Fibroblast of lung (primary cell): ENCODE measurements at regions not wholly inside any gene's neighbourhood (a gene's known extent, or its start where the extent isn't known, plus 50 kb on each side); places are given as distances from the start of the nearest gene placed in this dataset.
A peak's percentile ranks its signal among the peaks of the same experiment; 100 is the strongest.

Source experiments
- DNase-seq, 2 donors: peaks; one replicate each; pipeline versions ENCODE4 v3.0.0 to v3.0.0-alpha.2; 2010; ENCODE audit warnings: low read depth in 2 of 2
- H2AFZ ChIP-seq: 2 replicates; pipeline ENCODE4 v1.5.1; 2012; ENCODE audit warnings: low read length, control low read depth, inconsistent platforms
- H3K27ac ChIP-seq: 2 replicates; pipeline ENCODE4 v1.5.1; 2011; ENCODE audit warnings: low read length, control low read depth; ENCODE audit not compliant: insufficient read depth
- H3K27me3 ChIP-seq: 2 replicates; pipeline ENCODE4 v1.5.1; 2011; ENCODE audit warnings: mild to moderate bottlenecking, low read length; ENCODE audit not compliant: control insufficient read depth, insufficient read depth
- H3K36me3 ChIP-seq: 2 replicates; pipeline ENCODE4 v1.5.1; 2011; ENCODE audit warnings: low read length; ENCODE audit not compliant: control insufficient read depth, insufficient read depth
- H3K4me1 ChIP-seq: 2 replicates; pipeline ENCODE4 v1.5.1; 2011; ENCODE audit warnings: low read length; ENCODE audit not compliant: control insufficient read depth, insufficient read depth; ENCODE audit errors: extremely low read depth
- H3K4me2 ChIP-seq: 2 replicates; pipeline ENCODE4 v1.5.1; 2011; ENCODE audit warnings: low read length, control low read depth; ENCODE audit not compliant: insufficient read depth; ENCODE audit errors: extremely low read depth
- H3K4me3 ChIP-seq, 4 experiments: fragments of 200-600 bp in 1 of 4; sonication (generic) in 1 of 4; replicated peaks in 1 of 4; 2 replicates each; pipeline ENCODE4 v1.5.1; 2011 to 2016; ENCODE audit warnings: low read length in 4 of 4, low read depth in 3 of 4, mild to moderate bottlenecking in 3 of 4, control low read depth in 2 of 4, inconsistent platforms in 1 of 4, mixed read lengths in 1 of 4; ENCODE audit not compliant: insufficient read depth in 1 of 4; ENCODE audit errors: control extremely low read depth in 1 of 4
- H3K79me2 ChIP-seq: 2 replicates; pipeline ENCODE4 v1.5.1; 2012; ENCODE audit warnings: mild to moderate bottlenecking, low read length, inconsistent platforms; ENCODE audit not compliant: control insufficient read depth, insufficient read depth
- H3K9ac ChIP-seq: 2 replicates; pipeline ENCODE4 v1.5.1; 2011; ENCODE audit warnings: mild to moderate bottlenecking, low read length, control low read depth; ENCODE audit not compliant: insufficient read depth
- H3K9me3 ChIP-seq: 2 replicates; pipeline ENCODE4 v1.5.1; 2012; ENCODE audit warnings: low read depth, low read length; ENCODE audit not compliant: control insufficient read depth, insufficient read depth
- H4K20me1 ChIP-seq: 2 replicates; pipeline ENCODE4 v1.5.1; 2011; ENCODE audit warnings: low read length; ENCODE audit not compliant: control insufficient read depth, insufficient read depth; ENCODE audit errors: extremely low read depth
- EZH2 ChIP-seq: IDR thresholded peaks from 2 replicates; pipeline ENCODE4 v1.5.1; 2012; ENCODE audit warnings: low read length, control low read depth, mild to moderate bottlenecking; ENCODE audit errors: missing control alignments
- TF ChIP-seq, protein P1 (sequence below), 2 donors: IDR thresholded peaks in 1 of 2; conservative IDR thresholded peaks in 1 of 2; 1 replicate in 1 of 2; 2 replicates in 1 of 2; pipeline ENCODE4 v1.5.1; 2011 to 2012; ENCODE audit warnings: low read length in 2 of 2, control low read depth in 1 of 2, inconsistent platforms in 1 of 2, low read depth in 1 of 2, mild to moderate bottlenecking in 1 of 2

DNA sequence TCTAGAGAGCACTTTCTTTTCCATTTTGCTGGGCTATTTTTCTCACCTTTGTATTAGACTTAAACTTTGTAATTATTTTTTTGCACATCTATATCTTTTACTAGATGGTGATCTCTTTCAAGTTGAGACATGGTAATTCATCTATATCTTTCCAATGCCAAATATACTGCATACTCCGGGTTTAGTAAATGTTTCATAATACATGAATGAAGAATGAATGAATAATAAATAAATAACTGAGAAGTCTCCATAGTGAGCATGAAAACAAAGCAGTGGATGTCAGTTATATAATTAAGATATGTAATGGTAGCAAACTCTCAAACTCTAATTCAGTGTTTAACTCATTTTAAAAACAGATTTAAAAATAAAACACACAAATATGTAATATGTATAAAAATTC lies 342.5 kb upstream of the KITLG start:
- Histone ChIP-seq H3K79me2 (no peaks in the 10 kb centered on the region), H3K27ac (no peak overlapping the region), H3K36me3 (no peaks in the 10 kb centered on the region), H4K20me1 (no peaks in the 10 kb centered on the region), H3K4me3 (no peak overlapping the region), H3K4me2 (no peak overlapping the region), H3K4me1 (peaks cover 17% of the 10 kb centered on the region), H3K27me3 (no peaks in the 10 kb centered on the region), H3K9ac (no peak overlapping the region), H2AFZ (no peak overlapping the region), H3K9me3 (no peaks in the 10 kb centered on the region)
- TF ChIP-seq, protein P1, sequence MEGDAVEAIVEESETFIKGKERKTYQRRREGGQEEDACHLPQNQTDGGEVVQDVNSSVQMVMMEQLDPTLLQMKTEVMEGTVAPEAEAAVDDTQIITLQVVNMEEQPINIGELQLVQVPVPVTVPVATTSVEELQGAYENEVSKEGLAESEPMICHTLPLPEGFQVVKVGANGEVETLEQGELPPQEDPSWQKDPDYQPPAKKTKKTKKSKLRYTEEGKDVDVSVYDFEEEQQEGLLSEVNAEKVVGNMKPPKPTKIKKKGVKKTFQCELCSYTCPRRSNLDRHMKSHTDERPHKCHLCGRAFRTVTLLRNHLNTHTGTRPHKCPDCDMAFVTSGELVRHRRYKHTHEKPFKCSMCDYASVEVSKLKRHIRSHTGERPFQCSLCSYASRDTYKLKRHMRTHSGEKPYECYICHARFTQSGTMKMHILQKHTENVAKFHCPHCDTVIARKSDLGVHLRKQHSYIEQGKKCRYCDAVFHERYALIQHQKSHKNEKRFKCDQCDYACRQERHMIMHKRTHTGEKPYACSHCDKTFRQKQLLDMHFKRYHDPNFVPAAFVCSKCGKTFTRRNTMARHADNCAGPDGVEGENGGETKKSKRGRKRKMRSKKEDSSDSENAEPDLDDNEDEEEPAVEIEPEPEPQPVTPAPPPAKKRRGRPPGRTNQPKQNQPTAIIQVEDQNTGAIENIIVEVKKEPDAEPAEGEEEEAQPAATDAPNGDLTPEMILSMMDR (conservative IDR thresholded peaks at IDR 0.05 in 1 of 2, IDR thresholded peaks at IDR 0.05 in 1 of 2; ENCODE audit: low read depth in 1 of 2, low read length in 2 of 2) = no peak
- TF ChIP-seq EZH2 = no peak
- peak; percentile 40 to 58 for DNase-seq

DNA sequence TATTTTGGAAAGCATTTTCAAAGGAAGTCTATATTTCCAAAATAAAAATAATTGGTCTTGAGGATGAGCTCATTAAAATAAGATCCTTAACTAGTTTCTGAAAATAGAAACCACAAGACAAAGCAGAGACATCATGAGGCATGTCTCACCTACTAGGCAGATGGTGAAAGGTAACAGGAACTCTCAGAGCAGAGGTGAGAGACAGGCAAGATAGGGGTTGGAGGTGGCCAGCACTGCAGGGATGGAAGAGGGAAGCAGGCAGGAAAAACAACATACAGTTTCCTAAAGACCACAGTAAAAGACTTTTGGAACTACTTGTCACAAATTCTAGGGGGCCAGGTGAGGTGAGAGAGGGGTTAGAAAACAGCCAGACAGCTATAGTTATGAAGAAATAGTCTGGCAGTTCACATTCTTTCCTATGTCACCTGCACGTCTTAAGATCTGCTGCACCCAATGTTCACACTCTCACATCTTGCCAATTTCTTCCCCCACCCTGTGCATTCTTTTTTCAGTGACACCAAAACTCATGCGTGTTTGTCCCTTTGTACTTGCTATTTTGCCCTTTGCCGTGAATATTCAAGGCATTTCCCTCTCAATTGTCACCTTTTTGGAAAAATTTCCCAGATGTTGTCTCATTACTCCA lies 341.7 kb upstream of the KITLG start:
- H3K4me1 ChIP-seq = peaks cover 17% of the 10 kb centered on the region
- no peaks in the 10 kb centered on the region for H3K9me3 ChIP-seq
- no peaks in the 10 kb centered on the region for H3K27me3 ChIP-seq
- H4K20me1 ChIP-seq = no peaks in the 10 kb centered on the region
- H3K36me3 ChIP-seq = no peaks in the 10 kb centered on the region
- no peak overlapping the region for H3K9ac ChIP-seq
- H3K4me3 ChIP-seq = no peak overlapping the region
- no peak overlapping the region for H3K27ac ChIP-seq
- no peak overlapping the region for H3K4me2 ChIP-seq
- no peak for TF ChIP-seq EZH2
- TF ChIP-seq, protein P1 (conservative IDR thresholded peaks at IDR 0.05 in 1 of 2, IDR thresholded peaks at IDR 0.05 in 1 of 2; ENCODE audit: low read depth in 1 of 2, low read length in 2 of 2) = no peak
- H2AFZ ChIP-seq = no peak overlapping the region
- H3K79me2 ChIP-seq = no peaks in the 10 kb centered on the region
- no peak for DNase-seq

DNA sequence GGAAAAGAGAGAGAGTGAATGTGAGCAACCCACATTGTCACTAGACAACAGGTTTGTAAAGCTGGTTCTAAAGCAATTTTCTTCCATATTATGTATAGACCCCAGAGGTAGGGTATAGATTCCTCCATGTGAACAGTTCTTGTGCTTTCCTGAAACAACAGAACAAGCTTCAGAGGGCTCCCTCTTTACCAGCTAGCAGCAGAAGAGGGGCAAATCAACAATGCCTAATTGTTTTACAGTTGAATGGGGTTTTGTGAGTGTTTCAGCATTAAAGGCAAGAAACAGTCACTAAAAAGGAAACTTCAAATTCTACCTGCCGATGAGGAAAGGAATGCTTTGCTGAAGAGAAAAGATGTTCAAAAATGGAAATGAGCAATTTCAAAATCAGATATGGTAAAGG lies 341.2 kb upstream of the KITLG start:
- Histone ChIP-seq H2AFZ (no peak overlapping the region), H3K9me3 (no peaks in the 10 kb centered on the region), H3K4me1 (peaks cover 13% of the 10 kb centered on the region), H3K79me2 (no peaks in the 10 kb centered on the region), H3K36me3 (no peaks in the 10 kb centered on the region), H3K27ac (no peak overlapping the region), H3K4me3 (no peak overlapping the region), H4K20me1 (no peaks in the 10 kb centered on the region), H3K4me2 (no peak overlapping the region), H3K27me3 (no peaks in the 10 kb centered on the region), H3K9ac (no peak overlapping the region)
- no peak for TF ChIP-seq EZH2
- TF ChIP-seq, protein P1 (conservative IDR thresholded peaks at IDR 0.05 in 1 of 2, IDR thresholded peaks at IDR 0.05 in 1 of 2; ENCODE audit: low read depth in 1 of 2, low read length in 2 of 2) = no peak
- DNase-seq = no peak
